GM21576 (cell line): ENCODE measurements at regions not wholly inside any gene's neighbourhood (a gene's known extent, or its start where the extent isn't known, plus 50 kb on each side); places are given as distances from the start of the nearest gene placed in this dataset.
"Not testable (repeated sequence)": the region's sequence is repeated elsewhere in the genome, so short reads cannot be mapped to it uniquely, and the experiment has no call there.

Experiments
- ATAC-seq: cut with Tn5 transposase; IDR thresholded peaks from one replicate; pipeline ENCODE4 v1.9.1; 2021; ENCODE audit warnings: mild to moderate bottlenecking, moderate library complexity; ENCODE audit not compliant: unreplicated experiment

DNA sequence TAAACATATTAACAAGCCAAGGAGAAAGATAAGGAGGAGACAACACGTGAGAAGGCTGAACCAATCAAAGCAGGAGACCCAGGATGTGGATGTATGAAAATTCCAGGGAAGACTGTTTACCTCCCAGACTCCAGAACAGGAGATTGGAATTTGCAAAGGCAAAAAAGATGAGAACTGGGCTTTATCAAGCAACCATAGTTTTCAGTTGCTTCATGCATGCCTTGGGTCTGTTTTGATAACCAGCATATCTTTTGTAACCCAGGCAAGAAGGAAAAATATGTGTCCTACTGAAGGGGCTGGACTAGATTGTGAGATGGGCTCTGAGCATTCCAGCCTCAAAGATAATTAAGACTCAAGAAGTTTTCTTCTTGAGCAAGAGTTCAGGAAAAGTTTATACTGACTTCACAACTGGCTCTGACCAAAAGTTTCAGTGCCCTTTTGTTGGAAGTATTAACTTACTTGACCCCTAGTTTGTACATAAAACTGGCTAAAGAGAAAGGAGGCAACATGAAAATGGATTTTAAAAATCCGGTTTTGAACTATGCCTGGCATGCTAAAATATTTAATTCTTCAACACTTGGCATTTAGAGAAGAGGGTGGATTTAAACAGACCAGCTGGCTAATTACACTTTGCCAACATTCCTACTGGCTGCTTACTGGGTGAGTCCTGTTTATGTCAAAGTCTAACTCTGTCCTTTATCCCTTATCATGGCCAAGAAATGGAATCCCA, 79.3 kb upstream of the CD28 start:
- no peak for ATAC-seq

DNA sequence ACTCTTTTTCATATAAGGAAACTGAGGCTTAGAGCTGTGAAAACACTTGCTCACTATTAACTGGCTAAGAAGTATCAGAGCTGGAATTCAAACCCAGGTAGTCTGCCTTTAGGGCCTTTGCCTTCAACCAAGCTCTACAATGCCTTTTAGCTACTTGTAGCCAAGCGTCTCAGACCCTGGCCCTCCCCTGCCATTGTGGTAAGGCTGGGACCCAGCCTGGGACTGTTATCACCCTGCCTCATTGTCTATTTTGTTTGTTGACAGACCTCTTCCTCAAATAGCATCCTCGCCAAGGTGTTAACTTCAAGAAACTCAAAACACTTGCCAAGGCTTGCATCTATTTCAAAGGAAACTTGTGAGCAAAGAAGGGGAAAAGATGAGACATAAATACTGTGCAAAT, 76.7 kb upstream of the CD28 start:
- no peak for ATAC-seq

DNA sequence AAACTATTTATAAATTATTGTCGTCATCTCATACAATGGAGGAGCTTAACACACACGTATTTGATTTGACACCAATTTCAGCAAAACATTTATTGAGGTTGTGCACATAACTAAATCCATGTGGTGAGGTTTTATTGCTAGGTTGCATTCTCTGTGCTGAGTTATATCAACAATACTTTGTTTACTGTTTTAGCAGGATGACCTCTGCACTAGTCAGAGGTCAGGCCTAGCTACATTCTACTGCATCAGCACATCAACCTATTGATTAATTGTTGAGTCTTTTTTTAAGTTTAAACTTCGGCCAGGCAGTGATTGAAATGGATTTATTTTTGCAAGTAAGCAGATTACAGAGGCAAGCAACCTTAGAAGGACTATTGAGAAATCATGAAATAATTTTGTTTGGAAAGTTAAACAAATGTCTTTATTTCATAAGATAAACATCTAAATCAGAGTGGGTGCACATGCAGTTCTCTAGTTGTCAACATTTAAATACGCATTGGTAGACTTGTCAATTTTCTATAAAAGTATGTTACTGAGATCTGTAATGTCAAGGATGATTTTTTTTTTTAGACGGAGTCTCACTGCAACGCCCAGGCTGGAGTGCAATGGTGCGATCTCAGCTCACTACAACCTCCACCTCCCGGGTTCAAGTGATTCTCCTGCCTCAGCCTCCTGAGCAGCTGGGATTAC, 75.2 kb upstream of the CD28 start:
- no peak for ATAC-seq

DNA sequence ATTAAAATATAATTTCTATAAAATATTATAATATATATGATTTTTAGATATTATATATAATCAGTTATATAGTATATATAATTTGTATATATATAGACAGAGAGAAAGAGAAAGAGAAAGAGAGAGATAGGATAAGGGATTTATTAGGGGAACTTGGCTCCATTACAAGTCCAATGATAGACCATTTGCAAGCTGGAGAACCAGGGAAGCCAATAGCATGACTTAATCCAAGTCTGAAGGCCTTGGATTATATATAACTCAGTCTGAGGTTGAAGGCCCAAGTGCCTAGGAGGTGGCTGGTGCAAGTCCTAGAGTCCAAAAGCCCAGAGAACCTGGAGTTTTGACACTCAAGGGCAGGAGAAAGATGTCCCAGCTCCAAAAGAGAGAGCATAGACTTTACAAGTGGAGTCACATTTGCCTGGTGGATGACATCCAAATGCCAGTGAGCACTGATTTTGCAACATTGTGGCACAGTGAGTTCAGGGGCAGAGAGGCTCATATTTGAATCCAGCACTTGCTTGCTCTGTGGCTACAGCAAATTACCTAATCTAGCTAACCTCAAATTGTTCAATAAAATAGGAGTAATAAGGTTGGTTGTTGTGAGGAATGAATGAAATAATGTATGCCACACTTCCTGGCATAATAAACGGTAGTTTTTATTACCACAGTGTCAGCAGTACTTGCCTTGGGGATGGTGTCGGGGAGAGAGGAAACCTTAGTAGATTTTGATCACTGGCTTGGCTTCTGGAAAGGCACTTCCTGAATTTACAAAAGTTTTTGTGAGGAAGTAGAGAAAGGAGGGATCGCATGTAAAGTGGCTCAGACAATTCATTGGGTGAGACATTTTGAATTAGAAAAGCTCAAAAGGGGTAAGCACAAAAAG, 69.6 kb upstream of the CD28 start:
- ATAC-seq, result no peak

DNA sequence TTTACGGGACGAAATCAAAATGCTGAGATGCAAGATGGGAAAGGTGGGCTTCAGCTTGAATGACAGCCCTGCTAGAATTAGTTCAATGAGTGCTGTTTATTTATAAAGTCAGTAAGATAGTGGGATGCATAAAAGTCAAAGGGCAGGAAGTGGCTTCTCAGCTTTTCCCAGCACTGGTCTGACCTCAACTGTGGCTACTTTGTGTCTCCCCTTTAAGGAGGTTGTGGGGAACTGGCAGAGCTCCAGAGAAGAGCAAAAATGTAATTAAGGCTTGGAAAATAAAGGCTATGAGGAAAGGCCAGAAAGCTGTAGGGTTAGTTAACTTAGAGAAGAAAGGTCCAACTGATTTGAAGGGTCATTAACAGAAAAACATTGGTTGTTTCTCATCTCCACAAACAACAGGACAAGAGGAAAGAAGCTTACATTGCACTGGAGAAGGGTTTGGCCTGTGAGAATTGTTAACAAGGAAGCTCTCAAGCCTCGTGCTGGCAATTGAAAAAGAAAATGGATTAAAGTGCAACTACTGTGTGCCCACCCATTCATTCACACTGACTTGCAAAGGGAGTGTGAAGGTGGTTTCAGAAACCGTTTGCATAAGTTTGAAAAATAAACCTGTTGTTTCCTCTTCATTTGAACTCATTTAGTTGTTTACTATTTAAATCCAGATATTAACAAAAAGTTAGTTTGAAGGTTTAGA, 68.8 kb upstream of the CD28 start:
- ATAC-seq, result no peak

DNA sequence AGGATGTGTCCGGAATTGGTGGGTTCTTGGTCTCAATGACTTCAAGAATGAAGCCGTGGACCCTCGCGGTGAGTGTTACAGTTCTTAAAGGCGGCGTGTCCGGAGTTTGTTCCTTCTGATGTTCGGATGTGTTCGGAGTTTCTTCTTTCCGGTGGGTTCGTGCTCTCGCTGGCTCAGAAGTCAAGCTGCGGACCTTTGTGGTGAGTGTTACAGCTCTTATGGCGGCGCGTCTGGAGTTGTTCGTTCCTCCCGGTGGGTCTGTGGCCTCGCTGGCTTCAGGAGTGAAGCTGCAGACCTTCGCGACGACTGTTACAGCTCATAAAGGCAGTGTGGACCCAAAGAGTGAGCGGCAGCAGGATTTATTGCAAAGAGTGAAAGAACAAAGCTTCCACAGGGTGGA, 64.6 kb upstream of the CD28 start:
- ATAC-seq, result not testable (repeated sequence)

DNA sequence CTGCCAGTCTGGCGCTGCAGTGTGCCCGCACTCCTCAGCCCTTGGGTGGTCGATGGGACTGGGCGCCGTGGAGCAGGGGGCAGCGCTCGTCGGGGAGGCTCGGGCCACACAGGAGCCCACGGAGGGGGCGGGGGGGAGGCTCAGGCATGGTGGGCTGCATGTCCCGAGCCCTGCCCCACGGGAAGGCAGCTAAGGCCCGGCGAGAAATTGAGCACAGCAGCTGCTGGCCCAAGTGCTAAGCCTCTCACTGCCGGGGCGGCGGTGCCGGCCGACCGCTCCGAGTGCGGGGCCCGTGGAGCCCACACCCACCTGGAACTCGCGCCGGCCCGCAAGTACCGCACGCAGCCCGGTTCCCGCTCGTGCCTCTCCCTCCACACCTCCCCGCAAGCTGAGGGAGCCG, 63.6 kb upstream of the CD28 start:
- not testable (repeated sequence) for ATAC-seq

DNA sequence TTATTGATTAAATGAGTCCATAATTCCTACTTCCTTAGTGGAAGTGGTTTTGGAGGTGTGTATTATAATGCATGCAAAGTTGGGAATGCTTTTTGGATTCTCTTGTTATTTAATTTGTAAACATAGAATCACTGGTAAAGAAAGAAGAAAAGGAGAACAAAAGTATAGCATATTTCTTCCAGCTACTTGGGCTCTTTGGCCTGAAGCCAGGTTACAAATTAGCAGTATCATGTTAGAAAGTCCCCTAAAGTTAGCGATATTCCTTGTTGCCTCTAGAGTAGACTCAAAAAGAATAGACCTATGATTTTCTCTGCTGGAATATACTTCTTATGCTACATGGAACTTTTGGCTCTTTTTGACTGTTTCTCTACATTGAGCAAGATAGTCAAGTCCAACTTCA, 60.6 kb upstream of the CD28 start:
- no peak for ATAC-seq

DNA sequence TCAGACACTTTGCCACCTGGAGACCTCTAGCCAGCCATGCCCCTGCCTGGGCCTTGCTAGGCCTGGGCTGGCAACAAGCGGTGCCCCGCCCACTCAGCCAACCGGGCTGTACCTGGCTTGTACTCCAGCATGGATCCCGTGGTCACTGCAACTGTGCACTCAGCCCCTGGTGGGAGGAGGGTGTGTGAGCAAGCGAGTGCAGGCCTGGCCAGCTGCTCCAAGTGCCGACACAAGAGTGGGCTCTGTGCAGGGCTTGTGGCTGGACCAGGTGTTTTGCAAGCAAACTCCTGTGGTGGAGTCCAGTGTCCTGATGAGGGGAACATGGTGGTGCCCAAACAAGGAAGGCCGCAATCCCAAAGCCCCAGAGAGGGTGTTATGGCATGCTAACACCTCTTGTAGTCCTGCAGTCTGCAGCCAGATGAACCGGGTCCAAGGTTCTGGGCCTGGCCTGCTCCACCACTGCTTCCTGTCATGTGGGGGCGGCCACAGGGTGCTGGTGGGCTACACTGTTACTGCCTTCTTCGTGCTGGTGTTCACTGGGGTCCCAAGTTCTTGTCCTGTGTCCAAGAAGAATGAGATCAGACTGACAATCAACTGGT, 60.1 kb upstream of the CD28 start:
- no peak for ATAC-seq

DNA sequence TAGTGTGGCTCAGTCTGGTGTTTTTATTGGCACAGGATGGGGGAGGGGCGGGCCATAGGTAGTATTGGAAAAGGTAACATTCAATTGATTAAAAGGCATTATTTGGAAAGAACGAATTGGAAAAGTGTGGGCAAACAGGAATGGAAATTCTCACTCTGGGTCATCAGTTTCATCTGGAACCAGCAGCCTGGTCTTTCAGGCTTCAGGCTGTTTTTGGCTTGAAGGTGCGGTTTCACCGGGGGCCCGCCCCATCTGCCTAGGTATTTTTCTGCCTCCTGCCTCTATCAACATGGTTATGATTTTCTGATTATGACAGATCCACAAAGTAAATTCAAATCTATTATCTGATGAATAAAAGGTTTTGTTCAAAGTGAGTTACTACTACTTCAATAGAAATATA, 59.5 kb upstream of the CD28 start:
- ATAC-seq, result no peak

DNA sequence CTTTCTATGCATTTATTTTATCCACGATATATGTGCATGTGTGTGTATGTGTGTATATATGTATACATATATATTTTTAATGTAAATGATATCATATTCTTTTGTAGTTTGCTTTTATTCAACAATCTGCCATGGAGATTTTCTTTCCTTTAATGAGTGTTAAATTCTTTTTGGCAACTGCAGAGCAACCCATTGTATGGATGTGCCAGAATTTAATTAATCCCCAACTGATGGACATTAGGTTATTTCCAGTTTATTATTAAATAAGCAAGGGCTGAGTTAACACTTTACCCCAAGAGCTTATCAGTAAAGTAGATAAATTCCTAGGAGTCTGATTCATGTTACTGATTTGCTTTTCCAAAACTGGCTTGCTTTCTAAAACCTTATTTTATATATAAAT, 58.9 kb upstream of the CD28 start:
- no peak for ATAC-seq

DNA sequence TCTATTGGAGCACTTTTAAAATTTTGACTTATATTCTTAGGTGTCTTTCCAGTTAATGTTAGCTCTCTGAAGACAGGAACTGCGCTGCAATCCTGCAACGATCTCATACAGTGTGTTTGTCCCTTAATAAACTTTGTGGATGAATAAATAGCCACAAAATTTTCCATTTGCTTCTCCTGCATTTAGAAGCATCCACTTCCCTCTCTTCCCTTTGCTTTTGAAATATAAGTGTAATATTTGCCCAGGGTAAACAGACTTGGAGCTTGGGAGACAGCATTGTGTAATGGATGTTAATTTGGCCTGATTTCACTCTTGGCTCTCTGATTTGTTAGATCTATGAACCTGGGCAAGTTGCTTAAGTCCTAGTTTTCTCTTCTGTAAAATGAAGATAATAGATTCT, 58.2 kb upstream of the CD28 start:
- ATAC-seq, result no peak

DNA sequence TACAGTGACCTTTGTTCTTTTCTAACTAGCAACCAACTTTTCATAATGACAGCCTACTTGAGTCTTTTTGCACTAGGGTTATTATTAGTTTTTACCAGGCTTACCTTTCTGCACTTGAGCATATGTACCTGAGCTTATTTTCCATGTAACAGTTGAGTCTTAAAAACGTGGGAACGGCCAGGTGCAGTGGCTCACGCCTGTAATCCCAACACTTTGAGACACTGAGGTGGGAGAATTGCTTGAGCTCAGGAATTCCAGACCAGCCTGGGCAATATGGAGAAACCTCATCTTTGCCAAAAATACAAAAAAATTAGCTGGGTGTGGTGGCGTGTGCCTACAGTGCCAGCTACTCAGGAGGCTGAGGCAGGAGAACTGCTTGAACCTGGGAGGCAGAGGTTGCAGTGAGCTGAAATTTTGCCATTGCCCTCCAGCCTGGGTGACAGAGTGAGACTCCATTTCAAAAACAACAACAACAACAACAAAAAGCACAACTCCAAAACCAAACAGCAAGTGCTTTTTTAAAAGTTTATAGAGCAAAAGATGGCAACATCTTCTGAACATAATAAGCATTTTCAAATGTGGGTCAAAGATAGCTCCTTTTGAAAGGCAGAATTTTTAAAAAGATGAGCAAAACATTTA, 57.1 kb upstream of the CD28 start:
- no peak for ATAC-seq

DNA sequence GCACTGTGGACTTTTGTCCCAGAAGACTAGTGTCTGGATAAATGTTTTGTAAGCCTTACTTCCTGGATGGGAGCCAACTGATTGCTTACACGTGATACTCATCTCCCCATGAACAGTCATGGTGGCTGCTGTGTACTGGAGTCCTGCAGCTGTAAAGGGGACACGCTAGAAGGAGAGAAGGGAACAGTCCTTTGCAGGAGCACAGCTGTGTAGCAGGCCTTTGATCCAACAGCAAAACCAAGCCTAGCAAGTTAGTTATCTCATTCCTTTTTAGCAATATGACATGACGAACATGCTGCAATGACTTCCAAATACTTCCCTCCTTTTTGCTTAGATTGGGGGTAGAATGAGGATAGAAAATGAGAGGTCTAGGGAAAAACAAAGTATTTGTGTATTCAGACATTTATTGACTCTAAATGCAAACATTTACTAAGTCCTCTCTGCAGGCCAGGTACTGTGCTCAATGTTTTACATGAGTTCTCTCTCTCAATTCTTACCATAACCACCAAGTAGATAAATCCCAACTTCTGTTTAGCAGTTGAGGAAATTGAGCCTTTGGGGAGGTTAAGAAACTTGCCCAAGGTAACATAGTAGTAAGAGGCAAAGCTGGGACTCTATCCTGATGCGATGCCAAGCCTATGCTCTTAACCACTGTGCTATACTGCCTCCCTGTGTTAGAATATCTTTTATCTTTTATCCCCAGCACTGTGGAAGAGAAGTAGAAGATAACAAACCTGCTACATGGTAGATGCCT, 55.4 kb upstream of the CD28 start:
- ATAC-seq, result peak; percentile 72

DNA sequence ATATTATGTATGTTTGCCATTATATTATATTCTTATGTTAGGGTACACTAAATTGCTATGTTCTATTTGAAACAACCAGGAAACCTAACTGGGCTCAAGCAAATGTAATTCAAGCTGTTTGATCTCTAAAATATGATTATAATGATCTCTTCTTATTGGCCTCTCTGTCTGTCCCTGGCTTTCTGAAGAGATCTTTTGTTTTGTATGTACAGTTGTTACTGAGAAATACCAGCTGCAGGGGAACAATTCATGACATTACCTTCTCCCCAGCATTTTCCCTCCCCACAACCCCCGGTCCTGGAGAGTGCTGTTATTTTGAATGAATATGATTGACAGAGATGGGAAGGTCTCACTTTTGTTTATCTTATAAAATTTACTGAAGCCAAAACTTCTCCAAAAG, 54.8 kb upstream of the CD28 start:
- no peak for ATAC-seq

DNA sequence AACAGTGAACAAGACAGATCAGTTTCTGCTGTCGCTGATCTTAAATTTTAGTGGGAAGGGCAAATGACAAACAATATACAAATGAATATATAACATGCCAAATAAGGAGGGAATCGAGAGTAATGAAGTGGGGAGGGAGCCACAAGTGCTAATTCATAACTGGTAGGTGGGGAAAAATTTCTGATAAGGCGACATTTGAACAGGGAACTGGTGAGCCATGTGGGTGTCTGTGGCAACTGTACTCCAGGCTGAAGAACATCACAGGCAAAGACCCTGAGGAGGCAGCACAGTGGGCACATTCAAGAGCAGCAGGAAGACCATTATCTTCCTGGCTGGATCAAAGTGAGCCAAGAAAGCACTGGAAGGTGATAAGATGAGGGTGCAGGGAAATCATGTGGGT, 51.6 kb upstream of the CD28 start:
- ATAC-seq, result no peak

DNA sequence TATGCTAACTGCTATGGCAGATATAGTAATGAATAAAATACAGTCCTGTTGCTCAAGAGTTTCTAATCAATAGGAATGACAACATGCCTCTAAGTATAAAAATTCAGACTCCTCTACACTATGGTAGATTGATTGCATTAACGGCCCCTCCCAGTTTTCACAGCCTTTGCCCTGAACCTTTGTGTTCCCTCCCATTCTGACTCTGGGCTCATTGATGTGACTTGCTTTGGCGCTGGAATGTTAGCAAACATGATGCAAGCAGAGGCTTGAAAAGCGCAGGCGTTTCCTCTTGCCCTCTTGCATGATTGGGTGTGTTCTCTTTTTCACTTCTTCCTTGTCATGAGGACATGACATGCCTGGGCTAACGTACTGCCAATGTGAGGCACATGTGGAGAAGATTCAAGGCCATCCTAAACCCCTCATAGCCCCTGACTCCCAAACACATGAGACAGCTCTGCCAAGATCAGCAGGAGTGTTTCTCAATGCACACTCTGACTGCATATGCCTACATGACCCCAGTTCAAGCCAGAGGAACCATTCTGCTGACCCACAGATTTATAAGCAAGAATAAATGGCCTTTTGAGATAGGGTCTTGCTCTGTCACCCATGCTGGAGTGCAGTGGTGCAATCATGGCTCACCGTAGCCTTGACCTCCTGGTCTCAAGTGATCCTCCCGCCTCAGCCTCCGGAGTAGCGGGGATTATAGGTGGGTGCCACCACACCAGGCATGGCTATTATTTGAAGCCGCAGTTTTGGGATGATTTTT, 49.7 kb upstream of the CD28 start:
- ATAC-seq, result no peak
